Heart right ventricle (tissue), 16 donors: ENCODE measurements at regions not wholly inside any gene's neighbourhood (a gene's known extent, or its start where the extent isn't known, plus 50 kb on each side); places are given as distances from the start of the nearest gene placed in this dataset.

ENCODE experiments used
- ATAC-seq, 8 donors: fragments of 200-7000 bp; cut with Tn5 transposase; one replicate each; pipeline ENCODE4 v1.9.1; 2020; ENCODE audit warnings: mild to moderate bottlenecking in 8 of 8, moderate library complexity in 8 of 8, moderate number of reproducible peaks in 1 of 8
- DNase-seq, 2 donors: peaks; one replicate each; pipeline ENCODE4 v3.0.0-alpha.2; 2020
- H3K27ac ChIP-seq, 10 donors: fragments of 200-600 bp; sonication (generic) in 2 of 10; one replicate each; pipeline versions ENCODE4 v1.5.0 to v1.8.0; 2020 to 2022; ENCODE audit warnings: mild to moderate bottlenecking in 3 of 10
- H3K27me3 ChIP-seq, 7 donors: fragments of 200-600 bp; one replicate each; pipeline ENCODE4 v1.8.0; 2021 to 2022; ENCODE audit warnings: mild to moderate bottlenecking in 2 of 7
- H3K36me3 ChIP-seq, 9 donors: fragments of 200-600 bp; sonication (generic) in 1 of 9; one replicate each; pipeline versions ENCODE4 v1.5.0 to v1.8.0; 2020 to 2022; ENCODE audit warnings: mild to moderate bottlenecking in 2 of 9
- H3K4me1 ChIP-seq, 9 donors: fragments of 200-600 bp; sonication (generic) in 1 of 9; one replicate each; pipeline versions ENCODE4 v1.5.0 to v1.8.0; 2020 to 2022; ENCODE audit warnings: mild to moderate bottlenecking in 4 of 9
- H3K4me3 ChIP-seq, 10 donors: fragments of 200-600 bp; sonication (generic) in 2 of 10; one replicate each; pipeline versions ENCODE4 v1.5.0 to v1.8.0; 2020 to 2022; ENCODE audit warnings: mild to moderate bottlenecking in 7 of 10, moderate library complexity in 2 of 10
- H3K9me3 ChIP-seq, 11 donors: fragments of 200-600 bp in 10 of 11; sonication (generic) in 2 of 11; one replicate each; pipeline versions ENCODE4 v1.5.0 to v1.8.0; 2013 to 2022; ENCODE audit warnings: mild to moderate bottlenecking in 2 of 11, control low read depth in 1 of 11, moderate library complexity in 1 of 11
- WGBS, 2 donors: extraction: QIAGEN DNeasy Blood & Tissue Kit; methylation state at CpG; one replicate each; pipeline ENCODE4 v1.1.7; 2013; ENCODE audit warnings: inconsistent platforms in 1 of 2; 5-methylcytosine and 5-hydroxymethylcytosine counted together
- intact Hi-C, 10 donors: fragments of 100-400 bp; cut with DNase I; formaldehyde crosslinking; loops; one replicate each; pipeline versions ENCODE4 v1.11.1 to v1.14.2; 2022
- TF ChIP-seq, protein P1 (sequence below), 9 donors: fragments of 200-600 bp; sonication (generic) in 2 of 9; IDR thresholded peaks; one replicate each; pipeline versions ENCODE4 v1.5.0 to v1.8.0; 2021 to 2022; ENCODE audit warnings: antibody characterized with exemption in 9 of 9, mild to moderate bottlenecking in 5 of 9, moderate library complexity in 1 of 9
- donor health status: Arrhythmogenic right ventricular cardiomyopathy.
- donor health status: ischemic (EF 13 %, LVEDD 7.1; RV severe dilation, severe dysfunction).
- donor health status: healthy with polysubstance abuse.
- donor health status: DM: no; HTN: yes; CAD: no.
- donor health status: DM: no; HTN: no; CAD: no.
- donor health status: ischemic (EF 25% LVEDD 6.9; RV normal size, moderate dysfunction).
- donor health status: ischemic (EF 25% LVEDD 5.7; RV mildly dilated, moderate dysfunction).
- donor health status: healthy.
- donor health status: DM: yes; HTN: yes; CAD: no.
- donor health status: Ischemic cardiomyopathy.
- donor health status: ischemic (EF 35%, LVEDD 5.7; RV mildly dilated, moderate dysfunction).
- donor health status: nonischemic (EF 11% LVEDD 7.7; RV severe dilation, severe dysfunction).
- donor health status: DM: yes; HTN: yes; CAD: no.
- donor health status: PGD.
- donor health status: ischemic (EF 29% LVEDD 5.4; RV normal size, mild dysfunction).
- donor health status: nonischemic (EF 23%, LVEDD 6.1; RV moderate dilation, normal function).

DNA sequence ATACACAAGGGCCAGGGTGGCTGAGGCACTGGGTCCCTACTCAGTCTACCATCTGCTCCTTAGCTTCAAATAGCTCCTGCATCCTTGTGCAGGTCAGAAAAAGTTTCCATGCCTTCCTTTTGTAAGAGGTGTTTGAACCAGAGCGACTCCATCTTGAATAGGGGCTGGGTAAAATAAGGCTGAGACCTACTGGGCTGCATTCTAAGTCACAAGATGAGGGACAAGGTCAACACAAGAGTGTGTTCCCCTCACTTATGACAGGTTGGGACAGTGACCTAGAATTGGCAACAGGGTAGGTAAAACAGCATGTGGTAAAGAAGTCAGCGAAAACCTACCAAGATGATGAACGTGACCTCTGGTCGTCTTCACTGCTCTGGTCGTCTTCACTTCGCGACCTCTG is 120.5 kb downstream of the KCNK1 start:
- intact Hi-C loops, result no loop called here
- Histone ChIP-seq H3K4me1 (no peaks in the 10 kb centered on the region), H3K27me3 (no peaks in the 10 kb centered on the region)

DNA sequence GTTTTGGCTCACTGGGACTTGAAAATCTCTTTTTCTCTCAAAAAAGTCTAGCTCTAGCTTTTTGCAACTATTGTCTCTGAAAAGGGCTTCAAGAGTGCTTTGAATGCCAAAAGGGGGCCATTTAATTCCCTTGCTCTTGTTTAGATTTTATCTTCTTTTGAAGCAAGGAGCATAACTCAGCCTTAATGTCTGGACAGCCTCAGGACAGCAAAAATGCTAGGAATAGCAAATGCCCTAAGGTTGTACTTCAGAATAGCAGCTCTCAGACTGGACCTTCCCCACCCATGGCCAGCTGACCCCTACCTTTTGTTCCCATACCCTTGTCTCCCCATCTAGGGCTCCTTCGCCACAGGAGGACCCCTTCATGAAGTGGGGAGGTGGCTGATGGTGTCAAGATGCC is 121.4 kb downstream of the KCNK1 start:
- ATAC-seq, result no peak
- Histone ChIP-seq H3K4me3 (no peak overlapping the region), H3K36me3 (no peaks in the 10 kb centered on the region), H3K27ac (no peak overlapping the region), H3K27me3 (no peaks in the 10 kb centered on the region), H3K9me3 (no peaks in the 10 kb centered on the region), H3K4me1 (no peaks in the 10 kb centered on the region)
- TF ChIP-seq, protein P1, sequence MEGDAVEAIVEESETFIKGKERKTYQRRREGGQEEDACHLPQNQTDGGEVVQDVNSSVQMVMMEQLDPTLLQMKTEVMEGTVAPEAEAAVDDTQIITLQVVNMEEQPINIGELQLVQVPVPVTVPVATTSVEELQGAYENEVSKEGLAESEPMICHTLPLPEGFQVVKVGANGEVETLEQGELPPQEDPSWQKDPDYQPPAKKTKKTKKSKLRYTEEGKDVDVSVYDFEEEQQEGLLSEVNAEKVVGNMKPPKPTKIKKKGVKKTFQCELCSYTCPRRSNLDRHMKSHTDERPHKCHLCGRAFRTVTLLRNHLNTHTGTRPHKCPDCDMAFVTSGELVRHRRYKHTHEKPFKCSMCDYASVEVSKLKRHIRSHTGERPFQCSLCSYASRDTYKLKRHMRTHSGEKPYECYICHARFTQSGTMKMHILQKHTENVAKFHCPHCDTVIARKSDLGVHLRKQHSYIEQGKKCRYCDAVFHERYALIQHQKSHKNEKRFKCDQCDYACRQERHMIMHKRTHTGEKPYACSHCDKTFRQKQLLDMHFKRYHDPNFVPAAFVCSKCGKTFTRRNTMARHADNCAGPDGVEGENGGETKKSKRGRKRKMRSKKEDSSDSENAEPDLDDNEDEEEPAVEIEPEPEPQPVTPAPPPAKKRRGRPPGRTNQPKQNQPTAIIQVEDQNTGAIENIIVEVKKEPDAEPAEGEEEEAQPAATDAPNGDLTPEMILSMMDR (IDR thresholded peaks at IDR 0.05), result no peak
- intact Hi-C loops, result no loop called here
- WGBS, 2 donors, result 85 to 89% methylated on average over 1 of the region's 1 CpG
- no peak for DNase-seq

More for the DNA sequence above, 120.5 kb downstream of the KCNK1 start:
- no peaks in the 10 kb centered on the region for H3K36me3 ChIP-seq
- H3K27ac ChIP-seq, result no peak overlapping the region
- TF ChIP-seq, protein P1 (IDR thresholded peaks at IDR 0.05), result no peak
- WGBS, 2 donors, result 77 to 86% methylated on average over 7 of the region's 7 CpGs
- no peak for ATAC-seq
- H3K4me3 ChIP-seq, result no peak overlapping the region
- DNase-seq, result no peak
- no peaks in the 10 kb centered on the region for H3K9me3 ChIP-seq

DNA sequence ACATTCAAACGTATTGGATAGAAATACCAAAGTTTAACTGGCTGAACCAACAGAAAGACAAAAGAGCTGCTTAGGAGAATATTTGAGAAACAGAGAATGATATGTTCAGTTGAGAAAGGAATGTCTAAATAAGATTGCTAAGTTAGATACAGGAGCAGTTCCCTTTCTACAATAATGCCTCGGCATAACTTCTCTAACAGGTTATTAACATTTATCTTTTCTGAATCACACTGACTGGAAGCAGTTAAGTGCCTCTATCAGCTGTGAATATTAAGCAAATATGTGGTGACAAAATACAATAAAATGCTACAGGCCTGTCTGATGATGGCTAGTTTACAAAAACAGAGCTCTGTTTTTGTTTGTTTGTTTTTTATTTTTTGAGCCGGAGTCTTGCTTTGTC is 121.9 kb downstream of the KCNK1 start:
- DNase-seq, result no peak
- intact Hi-C loops, result no loop called here
- H3K4me3 ChIP-seq, result no peak overlapping the region
- no peaks in the 10 kb centered on the region for H3K36me3 ChIP-seq
- ATAC-seq, result no peak
- no peak overlapping the region for H3K27ac ChIP-seq
- WGBS, 2 donors, result 65 to 74% methylated on average over 3 of the region's 3 CpGs
- no peaks in the 10 kb centered on the region for H3K27me3 ChIP-seq
- no peaks in the 10 kb centered on the region for H3K4me1 ChIP-seq
- no peaks in the 10 kb centered on the region for H3K9me3 ChIP-seq
- TF ChIP-seq, protein P1 (IDR thresholded peaks at IDR 0.05), result no peak

DNA sequence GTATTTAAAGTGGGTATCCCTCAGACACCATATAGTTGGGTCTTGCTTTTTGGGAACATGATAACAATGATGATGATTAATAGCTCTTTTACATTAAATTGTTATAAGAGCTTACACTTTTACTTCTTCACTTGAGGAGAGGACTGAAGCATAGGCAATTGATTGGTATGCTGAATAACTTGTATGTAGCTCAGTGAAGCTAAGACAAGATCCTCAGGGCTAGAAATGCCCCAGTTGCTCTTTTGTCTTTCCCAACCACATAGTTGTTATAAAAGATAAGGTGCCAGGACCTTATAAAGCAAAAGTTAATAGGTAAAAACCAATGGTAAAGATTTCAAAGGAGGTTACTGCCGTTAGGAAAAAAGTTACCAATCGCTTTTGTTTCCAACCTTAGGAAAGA is 123.4 kb downstream of the KCNK1 start:
- TF ChIP-seq, protein P1 (IDR thresholded peaks at IDR 0.05), result no peak
- intact Hi-C loops, result no loop called here
- H3K4me1 ChIP-seq, result no peaks in the 10 kb centered on the region
- H3K4me3 ChIP-seq, result no peak overlapping the region
- 91 to 94% methylated on average over 2 of the region's 2 CpGs for WGBS, 2 donors
- H3K27me3 ChIP-seq, result no peaks in the 10 kb centered on the region
- DNase-seq (no peak), ATAC-seq (no peak)
- no peaks in the 10 kb centered on the region for H3K9me3 ChIP-seq
- H3K27ac ChIP-seq, result no peak overlapping the region
- no peaks in the 10 kb centered on the region for H3K36me3 ChIP-seq

DNA sequence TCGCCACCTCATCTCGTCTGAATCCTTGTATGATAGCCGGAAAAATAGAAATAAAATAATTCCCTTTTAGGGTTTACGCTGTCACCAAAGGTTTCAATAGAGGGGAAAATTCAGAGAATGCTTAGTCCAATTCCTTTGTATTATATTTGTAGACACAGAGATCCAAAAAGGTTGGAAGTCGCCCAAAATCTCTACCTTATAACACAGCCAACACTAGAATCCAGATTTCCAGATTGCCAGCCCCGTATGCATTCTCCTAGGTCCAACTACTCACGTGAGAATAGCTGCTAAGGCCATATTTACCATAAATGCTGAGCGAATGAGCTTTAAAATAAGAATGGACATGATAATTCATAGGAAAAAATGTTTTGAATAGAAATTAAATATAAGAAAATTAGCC is 124.5 kb downstream of the KCNK1 start:
- no peak for DNase-seq
- Histone ChIP-seq H3K4me3 (no peak overlapping the region), H3K27me3 (no peaks in the 10 kb centered on the region), H3K9me3 (no peaks in the 10 kb centered on the region), H3K27ac (no peak overlapping the region), H3K36me3 (no peaks in the 10 kb centered on the region), H3K4me1 (no peaks in the 10 kb centered on the region)
- TF ChIP-seq, protein P1 (IDR thresholded peaks at IDR 0.05), result no peak
- intact Hi-C loops, result no loop called here
- ATAC-seq, result no peak
- WGBS, 2 donors, result 85 to 92% methylated on average over 8 of the region's 8 CpGs
